RWPE1 (cell line): ENCODE measurements at regions not wholly inside any gene's neighbourhood (a gene's known extent, or its start where the extent isn't known, plus 50 kb on each side); places are given as distances from the start of the nearest gene placed in this dataset.

Experiments
- CTCF ChIA-PET: fragments of 350-600 bp; sonication (Branson Sonifier 250); formaldehyde crosslinking; extraction: SDS; loops from one replicate; lab custom pipeline; 2021; lab: Yijun Ruan, JAX
- POLR2A ChIA-PET: fragments of 400-600 bp; formaldehyde crosslinking; extraction: SDS; loops from one replicate; lab custom pipeline; 2020; ENCODE audit warnings: antibody characterized with exemption; ENCODE audit not compliant: low non-redundant PET; lab: Yijun Ruan, JAX
- DNase-seq: peaks from one replicate; pipeline ENCODE4 v3.0.0; 2012; ENCODE audit warnings: low spot score
- H3K27ac ChIP-seq: fragments of 450-650 bp; 2 replicates; pipeline ENCODE4 v1.5.1; 2017
- CTCF ChIP-seq: fragments of 450-650 bp; conservative IDR thresholded peaks from 2 replicates; pipeline ENCODE4 v1.5.1; 2017; ENCODE audit warnings: low read depth, mild to moderate bottlenecking

GRCh38 chrX:69033936-69034335 is 131.3 kb downstream of the PJA1 start:
- POLR2A ChIA-PET = no interaction called here
- CTCF ChIA-PET = interaction anchor here (0.7 kb wide), 1 partner anchor 142 kb away, joined by 4 read pairs; no protein-coding TSS in a partner anchor
- TF ChIP-seq CTCF = no peak
- H3K27ac ChIP-seq = no peak overlapping the region
- no peak for DNase-seq

GRCh38 chrX:69032601-69033000 is 132.7 kb downstream of the PJA1 start:
- peak overlapping the region; percentile 78 for H3K27ac ChIP-seq
- CTCF ChIA-PET = interaction anchor here (0.6 to 1.4 kb wide), 6 partner anchors 16 to 205 kb away, joined by 3 to 4 read pairs (median 3); no protein-coding TSS in a partner anchor
- peak; percentile 67 for DNase-seq

DNA sequence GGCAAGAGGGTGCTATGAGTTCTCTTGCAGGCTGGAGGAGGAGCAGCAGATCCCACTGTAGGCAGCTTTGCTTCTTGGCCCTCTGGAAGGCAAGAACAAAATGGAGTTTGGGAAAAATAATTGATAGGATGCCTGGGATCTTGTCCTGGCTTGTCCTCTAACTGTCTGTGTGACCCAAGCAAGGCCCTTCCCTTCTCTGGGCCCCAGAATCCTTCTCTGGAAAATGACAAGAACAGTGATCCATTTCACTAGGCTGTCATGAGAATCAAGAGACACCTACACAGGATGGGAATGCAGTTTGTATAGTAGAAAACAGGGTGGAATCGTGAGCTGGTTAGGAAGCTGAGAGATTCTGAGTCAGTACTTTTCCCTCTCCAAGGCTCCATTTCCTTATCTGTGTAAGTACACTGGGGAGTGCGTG is 133.3 kb downstream of the PJA1 start:
- CTCF ChIA-PET = interaction anchor here (0.6 to 1.4 kb wide), 5 partner anchors 16 to 204 kb away, joined by 3 to 4 read pairs (median 3); no protein-coding TSS in a partner anchor
- POLR2A ChIA-PET = interaction anchor here (0.5 to 1.0 kb wide), 2 partner anchors 48 to 201 kb away, joined by 3 to 4 read pairs; no protein-coding TSS in a partner anchor
- peak; percentile 19 for DNase-seq
- H3K27ac ChIP-seq = peak overlapping the region; percentile 78
- no peak for TF ChIP-seq CTCF

More at GRCh38 chrX:69032601-69033000, 132.7 kb downstream of the PJA1 start:
- POLR2A ChIA-PET = interaction anchor here (0.5 to 1.0 kb wide), 2 partner anchors 47 to 202 kb away, joined by 3 to 4 read pairs; no protein-coding TSS in a partner anchor
- no peak for TF ChIP-seq CTCF

- no peak for DNase-seq
- ChIA-PET CTCF (interaction anchor here (0.6 kb wide), 2 partner anchors 83 to 204 kb away, joined by 3 read pairs; no protein-coding TSS in a partner anchor), POLR2A (no interaction called here)
- peak overlapping the region; percentile 78 for H3K27ac ChIP-seq
- no peak for TF ChIP-seq CTCF
These were observed 134.1 kb downstream of the PJA1 start for GRCh38 chrX:69031181-69031580.

DNA sequence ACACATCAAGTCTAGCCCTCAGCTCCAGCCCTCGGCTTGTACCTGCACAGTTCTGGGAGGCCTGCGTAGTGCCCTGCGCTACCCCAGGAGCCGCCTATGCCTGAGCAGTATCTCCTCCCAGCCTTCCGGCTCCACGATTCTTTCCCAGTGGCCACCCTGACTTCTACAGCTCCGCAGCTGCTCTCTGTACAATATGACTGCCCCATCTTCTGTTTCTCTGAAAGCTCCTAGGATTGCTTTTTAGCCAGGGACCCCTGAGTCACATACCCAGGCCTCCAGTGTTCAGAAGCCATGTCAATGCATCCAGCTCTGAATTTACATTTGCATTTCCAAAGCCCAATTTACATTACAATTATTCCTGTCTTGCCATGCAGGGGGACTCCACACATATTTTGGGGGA is 135.5 kb downstream of the PJA1 start:
- ChIA-PET POLR2A (no interaction called here), CTCF (no interaction called here)
- H3K27ac ChIP-seq = no peak overlapping the region
- no peak for DNase-seq
- no peak for TF ChIP-seq CTCF

GRCh38 chrX:69028761-69029120 is 136.5 kb downstream of the PJA1 start:
- TF ChIP-seq CTCF = no peak
- H3K27ac ChIP-seq = peak overlapping the region; percentile 93; the same call in 1 of the 2 replicates
- DNase-seq = no peak
- ChIA-PET POLR2A (no interaction called here), CTCF (no interaction called here)
